Endothelial cell of umbilical vein (primary cell): ENCODE measurements at regions not wholly inside any gene's neighbourhood (a gene's known extent, or its start where the extent isn't known, plus 50 kb on each side); places are given as distances from the start of the nearest gene placed in this dataset.

ENCODE experiments used
- BruUV-seq: library from RNA; stranded (reverse); fragments of 400-500 nt; replicated peaks from 2 replicates; lab custom pipeline; 2021; lab: Mats Ljungman, UMichigan
- CTCF ChIA-PET: fragments of 300-600, 350-600 bp; sonication (Branson Sonifier 250); formaldehyde crosslinking; loops from one replicate; lab custom pipeline; 2021; ENCODE audit warnings: antibody characterized with exemption, inconsistent platforms; lab: Charles Lee
- POLR2A ChIA-PET: fragments of 300-600, 350-600 bp; sonication (Branson Sonifier 250); formaldehyde crosslinking; loops from one replicate; lab custom pipeline; 2021; ENCODE audit warnings: antibody characterized with exemption, inconsistent platforms; lab: Charles Lee
- DNase-seq: peaks from one replicate; pipeline ENCODE4 v3.0.0-alpha.2; 2011; ENCODE audit warnings: low read depth, low spot score
- FAIRE-seq: peaks from 2 replicates; lab custom pipeline; 2011; peaks lifted over from hg19 to GRCh38; lab: Jason Lieb, UNC
- H2AFZ ChIP-seq: 2 replicates; pipeline ENCODE4 v1.6.0; 2012; ENCODE audit warnings: low read depth, low read length, control low read depth, inconsistent platforms
- H3K27ac ChIP-seq: 2 replicates; pipeline ENCODE4 v1.5.1; 2011; ENCODE audit warnings: low read depth, mild to moderate bottlenecking, control low read depth, low read length, moderate library complexity; ENCODE audit not compliant: insufficient read depth
- H3K27me3 ChIP-seq, 2 experiments: 2 replicates each; pipeline versions ENCODE4 v1.6.0 to v1.6.1; 2011; ENCODE audit warnings: low read length in 2 of 2, mixed read lengths in 1 of 2; ENCODE audit not compliant: control insufficient read depth in 2 of 2, insufficient read depth in 2 of 2
- H3K36me3 ChIP-seq, 2 experiments: 2 replicates in 1 of 2; 3 replicates in 1 of 2; pipeline ENCODE4 v1.5.1; 2011; ENCODE audit warnings: low read length in 2 of 2, mild to moderate bottlenecking in 1 of 2, moderate library complexity in 1 of 2; ENCODE audit not compliant: control insufficient read depth in 2 of 2, insufficient read depth in 2 of 2; ENCODE audit errors: extremely low read depth in 1 of 2
- H3K4me1 ChIP-seq: 3 replicates; pipeline ENCODE4 v1.5.1; 2011; ENCODE audit warnings: mild to moderate bottlenecking, low read length; ENCODE audit not compliant: control insufficient read depth, insufficient read depth; ENCODE audit errors: extremely low read depth
- H3K4me2 ChIP-seq: 2 replicates; pipeline ENCODE4 v1.6.1; 2011; ENCODE audit warnings: low read length, control low read depth, mixed read lengths; ENCODE audit not compliant: insufficient read depth
- H3K4me3 ChIP-seq, 3 experiments: fragments of 200-600 bp in 1 of 3; sonication (generic), shearing (Covaris generic) in 1 of 3; replicated peaks in 1 of 3; 2 replicates each; pipeline ENCODE4 v1.5.1; 2011 to 2016; ENCODE audit warnings: control low read depth in 3 of 3, low read length in 3 of 3, mild to moderate bottlenecking in 2 of 3, inconsistent platforms in 1 of 3, low read depth in 1 of 3, moderate library complexity in 1 of 3; ENCODE audit not compliant: insufficient read depth in 1 of 3
- H3K79me2 ChIP-seq: 2 replicates; pipeline ENCODE4 v1.6.0; 2012; ENCODE audit warnings: low read length, inconsistent platforms; ENCODE audit not compliant: control insufficient read depth, insufficient read depth
- H3K9ac ChIP-seq: replicated peaks from 2 replicates; pipeline ENCODE3; 2011; ENCODE audit warnings: low read length, control low read depth; ENCODE audit not compliant: insufficient read depth; ENCODE audit errors: extremely low read depth
- H3K9me1 ChIP-seq: replicated peaks from 3 replicates; pipeline ENCODE4 v1.6.0; 2011; ENCODE audit warnings: mild to moderate bottlenecking, low read length; ENCODE audit not compliant: control insufficient read depth, insufficient read depth; ENCODE audit errors: extremely low read depth
- H3K9me3 ChIP-seq: replicated peaks from 2 replicates; pipeline ENCODE4 v1.5.1; 2012; ENCODE audit warnings: low read length, inconsistent platforms; ENCODE audit not compliant: control insufficient read depth, insufficient read depth
- H4K20me1 ChIP-seq: replicated peaks from 2 replicates; pipeline ENCODE3; 2011; ENCODE audit warnings: mild to moderate bottlenecking, low read length; ENCODE audit not compliant: control insufficient read depth, insufficient read depth; ENCODE audit errors: extremely low read depth
- EZH2 ChIP-seq: IDR thresholded peaks from 2 replicates; pipeline ENCODE4 v1.6.1; 2012; ENCODE audit warnings: borderline replicate concordance, low read depth, mild to moderate bottlenecking, moderate library complexity, low read length, inconsistent platforms; ENCODE audit not compliant: severe bottlenecking
- FOS ChIP-seq: IDR thresholded peaks from 2 replicates; pipeline ENCODE4 v1.6.1; 2011; ENCODE audit warnings: mild to moderate bottlenecking, low read length, moderate library complexity, borderline replicate concordance; ENCODE audit not compliant: insufficient read depth
- GATA2 ChIP-seq: IDR thresholded peaks from 2 replicates; pipeline ENCODE4 v1.7.0; 2011; ENCODE audit warnings: low read depth, mild to moderate bottlenecking, moderate library complexity, mixed read lengths, low read length; ENCODE audit not compliant: insufficient read length, insufficient read depth
- JUN ChIP-seq: IDR thresholded peaks from 2 replicates; pipeline ENCODE4 v1.6.1; 2011; ENCODE audit warnings: borderline replicate concordance, low read depth; ENCODE audit not compliant: insufficient read length, insufficient read depth
- MYC ChIP-seq: IDR thresholded peaks from one replicate; pipeline ENCODE4 v1.6.1; 2011; ENCODE audit warnings: mild to moderate bottlenecking, low read depth, low read length
- POLR2A ChIP-seq: IDR thresholded peaks from 2 replicates; pipeline ENCODE4 v1.6.1; 2012; ENCODE audit warnings: low read depth, mild to moderate bottlenecking, control low read depth, low read length
- POLR2AphosphoS5 ChIP-seq: IDR thresholded peaks from 2 replicates; pipeline ENCODE4 v1.6.1; 2012; ENCODE audit warnings: low read depth, mild to moderate bottlenecking, control low read depth, low read length, moderate library complexity; ENCODE audit not compliant: insufficient read depth
- dilution Hi-C: fragments of 300-500 bp; cut with MboI; formaldehyde crosslinking; loops from one replicate; pipeline ENCODE4 v1.15.0; 2019; ENCODE audit warnings: low sequenced_read_pairs; ENCODE audit not compliant: extremely low pct_ligation_motif_present
- intact Hi-C: fragments of 100-400 bp; cut with micrococcal nuclease; formaldehyde crosslinking; loops from one replicate; pipeline ENCODE4 v1.10.0; 2022
- TF ChIP-seq, protein P1 (sequence below): IDR thresholded peaks from 2 replicates; pipeline ENCODE4 v1.6.1; 2011; ENCODE audit not compliant: insufficient read depth, insufficient read length
- TF ChIP-seq, protein P2 (sequence below), 2 donors: IDR thresholded peaks; 1 replicate in 1 of 2; 2 replicates in 1 of 2; pipeline ENCODE4 v1.5.1; 2011; ENCODE audit warnings: low read length in 2 of 2, mild to moderate bottlenecking in 2 of 2, moderate library complexity in 2 of 2, control low read depth in 1 of 2, inconsistent platforms in 1 of 2, low read depth in 1 of 2; ENCODE audit not compliant: insufficient read depth in 1 of 2; ENCODE audit errors: extremely low read depth in 1 of 2

DNA sequence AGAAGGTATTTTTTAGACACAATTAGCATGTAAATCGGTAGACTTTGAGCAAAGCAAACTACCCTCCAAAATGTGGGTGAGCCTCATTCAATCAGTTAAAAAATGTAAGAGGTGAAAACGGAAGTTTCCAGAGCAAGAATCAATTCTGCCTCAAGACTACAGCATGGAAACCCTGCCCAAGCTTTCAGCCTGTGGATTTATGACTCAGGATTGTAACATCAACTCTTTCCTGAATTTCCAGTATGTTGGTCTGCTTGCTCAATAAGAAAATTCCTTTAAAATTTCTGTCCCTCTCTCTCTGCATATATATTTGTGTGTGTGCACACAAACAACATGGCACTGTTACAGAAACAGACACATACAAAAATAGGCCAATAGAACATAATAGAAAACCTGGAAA is 228.6 kb upstream of the DOK6 start:
- Histone ChIP-seq H3K9me1 (no peaks in the 10 kb centered on the region), H3K27ac (no peak overlapping the region), H3K27me3 (no peaks in the 10 kb centered on the region), H2AFZ (no peak overlapping the region), H3K79me2 (no peaks in the 10 kb centered on the region), H3K4me2 (no peak overlapping the region), H3K9me3 (no peaks in the 10 kb centered on the region), H3K9ac (no peak overlapping the region), H4K20me1 (no peaks in the 10 kb centered on the region), H3K4me3 (no peak overlapping the region), H3K4me1 (no peaks in the 10 kb centered on the region), H3K36me3 (no peaks in the 10 kb centered on the region)
- dilution Hi-C loops (no loop called here), intact Hi-C loops (no loop called here)
- BruUV-seq = no TSS peak
- ChIA-PET POLR2A (no interaction called here), CTCF (interaction anchor here (1.4 kb wide), 1 partner anchor 8 kb away, joined by 3 read pairs; no protein-coding TSS in a partner anchor)
- FAIRE-seq (no peak), DNase-seq (no peak)
- TF ChIP-seq POLR2A = no peak
- TF ChIP-seq, protein P1, sequence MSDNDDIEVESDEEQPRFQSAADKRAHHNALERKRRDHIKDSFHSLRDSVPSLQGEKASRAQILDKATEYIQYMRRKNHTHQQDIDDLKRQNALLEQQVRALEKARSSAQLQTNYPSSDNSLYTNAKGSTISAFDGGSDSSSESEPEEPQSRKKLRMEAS = no peak

DNA sequence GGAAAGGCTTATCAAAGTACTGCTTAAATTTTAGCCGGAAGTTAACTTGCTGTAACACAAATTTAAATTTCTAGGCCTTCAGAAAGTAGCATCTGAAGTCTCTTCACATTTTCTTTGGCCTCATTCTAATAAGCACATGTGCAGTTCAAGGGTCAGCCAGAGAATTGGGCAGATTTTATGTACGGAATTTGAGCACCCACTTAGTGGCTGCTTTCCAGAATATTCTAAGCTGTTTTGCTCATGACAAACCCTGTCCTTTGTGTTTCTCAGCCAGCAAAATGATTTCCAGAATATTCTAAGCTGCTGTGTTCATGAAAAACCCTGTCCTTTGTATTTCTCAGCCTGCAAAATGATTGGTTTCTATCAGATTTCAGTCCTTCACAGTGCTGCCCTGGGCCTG is 225.0 kb upstream of the DOK6 start:
- Histone ChIP-seq H2AFZ (no peak overlapping the region), H3K27me3 (no peaks in the 10 kb centered on the region), H3K9me3 (no peaks in the 10 kb centered on the region), H3K9ac (no peak overlapping the region), H4K20me1 (no peaks in the 10 kb centered on the region), H3K79me2 (no peaks in the 10 kb centered on the region), H3K4me2 (no peak overlapping the region), H3K9me1 (no peaks in the 10 kb centered on the region), H3K4me3 (no peak overlapping the region), H3K4me1 (no peaks in the 10 kb centered on the region), H3K27ac (no peak overlapping the region), H3K36me3 (no peaks in the 10 kb centered on the region)
- intact Hi-C loops = no loop called here
- no peak for TF ChIP-seq JUN
- no peak for TF ChIP-seq MYC
- TF ChIP-seq, protein P2, sequence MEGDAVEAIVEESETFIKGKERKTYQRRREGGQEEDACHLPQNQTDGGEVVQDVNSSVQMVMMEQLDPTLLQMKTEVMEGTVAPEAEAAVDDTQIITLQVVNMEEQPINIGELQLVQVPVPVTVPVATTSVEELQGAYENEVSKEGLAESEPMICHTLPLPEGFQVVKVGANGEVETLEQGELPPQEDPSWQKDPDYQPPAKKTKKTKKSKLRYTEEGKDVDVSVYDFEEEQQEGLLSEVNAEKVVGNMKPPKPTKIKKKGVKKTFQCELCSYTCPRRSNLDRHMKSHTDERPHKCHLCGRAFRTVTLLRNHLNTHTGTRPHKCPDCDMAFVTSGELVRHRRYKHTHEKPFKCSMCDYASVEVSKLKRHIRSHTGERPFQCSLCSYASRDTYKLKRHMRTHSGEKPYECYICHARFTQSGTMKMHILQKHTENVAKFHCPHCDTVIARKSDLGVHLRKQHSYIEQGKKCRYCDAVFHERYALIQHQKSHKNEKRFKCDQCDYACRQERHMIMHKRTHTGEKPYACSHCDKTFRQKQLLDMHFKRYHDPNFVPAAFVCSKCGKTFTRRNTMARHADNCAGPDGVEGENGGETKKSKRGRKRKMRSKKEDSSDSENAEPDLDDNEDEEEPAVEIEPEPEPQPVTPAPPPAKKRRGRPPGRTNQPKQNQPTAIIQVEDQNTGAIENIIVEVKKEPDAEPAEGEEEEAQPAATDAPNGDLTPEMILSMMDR (IDR thresholded peaks at IDR 0.05; ENCODE audit: extremely low read depth in 1 of 2, insufficient read depth in 1 of 2, low read depth in 1 of 2, low read length in 2 of 2) = no peak
- no peak for TF ChIP-seq FOS
- TF ChIP-seq, protein P1 = no peak
- no peak for TF ChIP-seq POLR2AphosphoS5
- no peak for TF ChIP-seq EZH2
- no peak for TF ChIP-seq GATA2
- TF ChIP-seq POLR2A = no peak
- dilution Hi-C loops = no loop called here
- FAIRE-seq = no peak
- ChIA-PET POLR2A (no interaction called here), CTCF (no interaction called here)
- DNase-seq = no peak
- BruUV-seq = no TSS peak
